ENCODE measurements at regions not wholly inside any gene's neighbourhood (a gene's known extent, or its start where the extent isn't known, plus 50 kb on each side); places are given as distances from the start of the nearest gene placed in this dataset.

- H3K27me3 ChIP-seq (ENCODE audit: insufficient read depth, poor library complexity, severe bottlenecking), result peaks cover 3% of the 10 kb centered on the region
- no peak for TF ChIP-seq SPI1 (IDR thresholded peaks at IDR 0.05; ENCODE audit: borderline replicate concordance, low read depth)
- H3K27ac ChIP-seq (replicated peaks), result no peak overlapping the region
Measured at GRCh38 chr16:48057048-48057447, 98.7 kb downstream of the ABCC12 start.

GRCh38 chr16:48054881-48055601 is 100.8 kb downstream of the ABCC12 start:
- TF ChIP-seq CTCF (IDR thresholded peaks at IDR 0.05; ENCODE audit: insufficient read depth, low read length) (peak; percentile 79), POLR2AphosphoS5 (IDR thresholded peaks at IDR 0.05; ENCODE audit: low read depth) (no peak)
- peaks cover 3% of the 10 kb centered on the region for H3K27me3 ChIP-seq (ENCODE audit: insufficient read depth, poor library complexity, severe bottlenecking)
- DNase-seq (ENCODE audit: low read depth in 1 of 2, low spot score in 1 of 2), result peak; percentile 2 to 29
- H3K4me3 ChIP-seq (replicated peaks; ENCODE audit: insufficient read depth, low read length), result no peak overlapping the region
- no peak overlapping the region for H3K27ac ChIP-seq (replicated peaks)

More at GRCh38 chr16:48057048-48057447, 98.7 kb downstream of the ABCC12 start:
- no peak for DNase-seq (ENCODE audit: low read depth in 1 of 2, low spot score in 1 of 2)
- no peak overlapping the region for H3K4me3 ChIP-seq (replicated peaks; ENCODE audit: insufficient read depth, low read length)

- TF ChIP-seq SPI1 (IDR thresholded peaks at IDR 0.05; ENCODE audit: borderline replicate concordance, low read depth), result no peak
- TF ChIP-seq CTCF (IDR thresholded peaks at IDR 0.05; ENCODE audit: insufficient read depth, low read length), result no peak
- no peak for TF ChIP-seq REST (IDR thresholded peaks at IDR 0.05; ENCODE audit: insufficient replicate concordance, low read depth)
- TF ChIP-seq POLR2AphosphoS5 (IDR thresholded peaks at IDR 0.05; ENCODE audit: low read depth), result no peak
- TF ChIP-seq GABPA (IDR thresholded peaks at IDR 0.05; ENCODE audit: low read depth), result no peak
- Histone ChIP-seq H3K27me3 (ENCODE audit: insufficient read depth, poor library complexity, severe bottlenecking) (peaks cover 3% of the 10 kb centered on the region), H3K4me3 (replicated peaks; ENCODE audit: insufficient read depth, low read length) (no peak overlapping the region), H3K27ac (replicated peaks) (no peak overlapping the region)
- no peak for DNase-seq (ENCODE audit: low read depth in 1 of 2, low spot score in 1 of 2)
Measured at GRCh38 chr16:48053418-48053745, 102.4 kb downstream of the ABCC12 start.

- no peak for TF ChIP-seq SPI1 (IDR thresholded peaks at IDR 0.05; ENCODE audit: borderline replicate concordance, low read depth)
- TF ChIP-seq POLR2AphosphoS5 (IDR thresholded peaks at IDR 0.05; ENCODE audit: low read depth), result no peak
- TF ChIP-seq GABPA (IDR thresholded peaks at IDR 0.05; ENCODE audit: low read depth), result no peak
- no peak for TF ChIP-seq CTCF (IDR thresholded peaks at IDR 0.05; ENCODE audit: insufficient read depth, low read length)
- TF ChIP-seq REST (IDR thresholded peaks at IDR 0.05; ENCODE audit: insufficient replicate concordance, low read depth), result no peak
- DNase-seq (ENCODE audit: low read depth in 1 of 2, low spot score in 1 of 2), result no peak
- H3K27me3 ChIP-seq (ENCODE audit: insufficient read depth, poor library complexity, severe bottlenecking), result peaks cover 3% of the 10 kb centered on the region
- no peak overlapping the region for H3K4me3 ChIP-seq (replicated peaks; ENCODE audit: insufficient read depth, low read length)
- H3K27ac ChIP-seq (replicated peaks), result no peak overlapping the region
Measured at GRCh38 chr16:48052731-48053417, 102.9 kb downstream of the ABCC12 start.
